Midbrain (tissue), 1 donor: ENCODE measurements at regions not wholly inside any gene's neighbourhood (a gene's known extent, or its start where the extent isn't known, plus 50 kb on each side); places are given as distances from the start of the nearest gene placed in this dataset.
"Not testable (repeated sequence)": the region's sequence is repeated elsewhere in the genome, so short reads cannot be mapped to it uniquely, and the experiment has no call there.

Experiments
- DNase-seq: peaks from one replicate; lab custom pipeline; 2025; lab: John Stamatoyannopoulos, UW

- peak; percentile 53 for DNase-seq
These were observed 244.1 kb upstream of the PDZRN3 start for GRCh38 chr3:73868688-73869315.

DNA sequence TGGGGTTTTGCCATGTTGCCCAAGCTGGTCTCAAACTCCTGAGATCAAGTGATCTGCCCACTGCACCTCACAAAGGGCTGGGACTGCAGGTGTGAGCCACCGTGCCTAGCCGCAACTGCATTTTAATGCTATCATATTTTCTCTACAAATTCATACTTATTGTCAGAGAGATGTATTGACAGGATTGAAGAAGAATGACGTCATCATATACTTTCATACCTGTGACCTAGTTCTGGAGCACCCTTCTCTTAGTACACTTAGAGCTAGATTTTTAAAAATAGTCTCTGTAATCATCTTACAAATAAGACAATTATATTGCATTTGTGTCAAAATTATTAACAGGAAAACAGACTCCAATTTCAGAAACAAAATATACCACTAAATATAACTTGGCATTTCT, 242.8 kb upstream of the PDZRN3 start:
- no peak for DNase-seq

- DNase-seq: no peak
These were observed 242.1 kb upstream of the PDZRN3 start for GRCh38 chr3:73866846-73867245.

GRCh38 chr3:73863546-73864079, 238.9 kb upstream of the PDZRN3 start:
- no peak for DNase-seq

GRCh38 chr3:73855813-73856212, 231.1 kb upstream of the PDZRN3 start:
- DNase-seq: no peak

- no peak for DNase-seq
These were observed 223.6 kb upstream of the PDZRN3 start for GRCh38 chr3:73848173-73848906.

DNA sequence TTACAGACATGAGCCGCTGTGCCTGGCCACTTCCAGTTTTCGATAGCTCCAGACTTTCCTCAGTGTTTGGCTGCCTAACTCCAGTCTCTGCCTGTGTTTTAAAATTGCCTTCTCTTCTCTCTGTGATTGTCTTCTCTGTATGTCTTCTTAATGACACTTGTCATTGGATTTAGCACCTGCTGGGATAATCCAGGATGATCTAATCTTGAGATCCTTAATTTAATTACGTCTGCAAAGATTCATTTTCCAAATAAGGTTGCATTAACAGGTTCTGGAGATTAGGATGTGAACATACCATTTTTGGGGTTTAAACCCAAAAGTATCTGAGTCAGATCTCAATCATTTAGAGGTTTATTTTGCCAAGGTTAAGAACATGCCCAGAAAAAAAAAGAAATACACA, 222.2 kb upstream of the PDZRN3 start:
- no peak for DNase-seq

DNA sequence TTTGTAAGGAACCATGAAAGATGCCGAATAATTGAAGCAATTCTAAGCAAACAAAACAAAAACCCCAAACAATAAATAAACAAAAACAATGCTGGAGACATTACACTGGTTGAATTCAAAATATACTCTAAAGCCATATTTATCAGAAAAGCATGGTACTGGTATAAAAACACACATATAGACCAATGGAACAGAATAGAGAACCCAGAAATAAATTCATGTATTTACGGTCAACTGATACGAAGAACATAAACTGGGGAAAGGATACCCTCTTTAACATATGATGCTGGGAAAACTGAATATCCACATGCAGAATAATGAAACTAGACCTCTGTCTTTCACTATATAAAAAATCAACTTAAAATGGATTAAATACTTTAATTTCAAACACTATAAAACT, 214.3 kb upstream of the PDZRN3 start:
- DNase-seq: no peak

DNA sequence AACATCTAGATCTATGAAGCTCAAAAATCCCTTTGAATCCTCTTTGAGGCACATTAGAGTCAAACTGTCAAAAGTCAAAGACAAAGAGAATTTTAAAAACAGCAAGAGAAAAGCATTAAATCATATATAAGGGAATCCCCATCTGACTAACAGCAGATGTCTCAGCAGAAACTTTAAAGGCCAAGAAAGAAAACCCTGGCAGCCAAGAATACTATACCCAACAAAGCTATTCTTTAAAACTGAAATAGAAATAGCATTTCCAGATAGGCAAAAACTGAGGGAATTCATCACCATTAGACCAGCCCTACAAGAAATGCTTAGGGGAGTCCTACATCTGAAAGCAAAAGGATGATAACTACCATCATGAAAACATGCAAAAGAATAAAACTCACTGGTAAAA, 211.2 kb upstream of the PDZRN3 start:
- DNase-seq: no peak

DNA sequence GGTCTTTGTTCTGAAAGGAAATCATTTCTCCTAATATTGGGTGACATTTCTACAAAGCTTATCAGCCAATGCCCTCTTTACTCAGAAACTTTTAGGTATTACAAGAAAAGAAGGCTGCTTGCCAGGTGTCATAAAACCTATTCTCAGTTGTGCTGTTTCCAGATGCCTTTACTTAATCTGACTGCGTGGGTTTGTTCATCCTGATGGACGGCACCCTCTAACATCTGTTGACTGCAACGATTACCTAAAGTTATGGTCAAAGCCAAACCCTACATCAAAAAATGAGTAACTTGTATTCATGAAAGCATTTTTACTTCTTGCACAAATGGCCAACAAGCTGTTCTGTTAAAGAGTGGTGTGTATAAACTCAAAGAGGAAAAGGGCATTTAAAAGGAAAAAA, 207.7 kb upstream of the PDZRN3 start:
- no peak for DNase-seq

- no peak for DNase-seq
These were observed 203.6 kb upstream of the PDZRN3 start for GRCh38 chr3:73828348-73828747.

DNA sequence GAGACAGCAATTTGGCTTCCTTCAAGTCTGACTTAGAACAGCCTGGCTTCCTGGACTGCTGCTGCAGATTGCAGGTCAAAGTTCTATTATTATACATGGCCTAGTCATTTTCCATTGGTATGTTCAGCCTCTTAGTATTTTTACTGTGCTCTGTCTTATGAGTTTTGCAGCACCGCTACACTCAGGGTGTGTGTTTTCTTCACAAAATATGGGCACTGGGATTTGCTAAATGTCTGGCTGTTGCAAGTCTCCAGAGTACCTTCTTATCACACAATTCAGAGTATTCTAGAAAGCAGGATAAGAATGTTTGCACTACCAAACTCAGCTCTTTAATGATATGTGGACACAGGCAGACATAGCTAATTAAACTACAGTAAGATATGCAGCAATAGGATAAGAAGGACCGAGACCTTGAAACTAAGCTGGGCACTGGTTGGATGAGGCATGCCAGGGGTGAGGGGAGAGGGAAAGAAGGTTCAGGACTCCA, 203.0 kb upstream of the PDZRN3 start:
- no peak for DNase-seq

- no peak for DNase-seq
These were observed 202.5 kb upstream of the PDZRN3 start for GRCh38 chr3:73827204-73827603.

- not testable (repeated sequence) for DNase-seq
These were observed 196.2 kb upstream of the PDZRN3 start for GRCh38 chr3:73820896-73821295.

- no peak for DNase-seq
These were observed 195.7 kb upstream of the PDZRN3 start for GRCh38 chr3:73820431-73820830.

- DNase-seq: no peak
These were observed 191.2 kb upstream of the PDZRN3 start for GRCh38 chr3:73815966-73816365.

GRCh38 chr3:73813692-73814292, 189.1 kb upstream of the PDZRN3 start:
- no peak for DNase-seq

GRCh38 chr3:73813291-73813690, 188.6 kb upstream of the PDZRN3 start:
- DNase-seq: no peak

GRCh38 chr3:73812054-73812453, 187.3 kb upstream of the PDZRN3 start:
- no peak for DNase-seq

- no peak for DNase-seq
These were observed 184.2 kb upstream of the PDZRN3 start for GRCh38 chr3:73808862-73809509.

GRCh38 chr3:73805435-73805834, 180.7 kb upstream of the PDZRN3 start:
- DNase-seq: peak; percentile 41

- DNase-seq: no peak
These were observed 179.5 kb upstream of the PDZRN3 start for GRCh38 chr3:73804204-73804603.
